Neural progenitor cell (in vitro differentiated cells): ENCODE measurements at regions not wholly inside any gene's neighbourhood (a gene's known extent, or its start where the extent isn't known, plus 50 kb on each side); places are given as distances from the start of the nearest gene placed in this dataset.
A peak's percentile ranks its signal among the peaks of the same experiment; 100 is the strongest.

Source experiments
- DNase-seq: peaks from one replicate; pipeline ENCODE4 v3.0.0-alpha.2; 2016; ENCODE audit warnings: low spot score
- H2AFZ ChIP-seq: fragments of 200-600 bp; sonication (generic); replicated peaks from 2 replicates; pipeline ENCODE4 v1.6.1; 2016; ENCODE audit warnings: antibody characterized with exemption
- H3F3A ChIP-seq: fragments of 200-600 bp; sonication (generic); 2 replicates; pipeline ENCODE4 v1.6.1; 2016; ENCODE audit warnings: antibody characterized with exemption, low read depth
- H3K27ac ChIP-seq: fragments of 200-600 bp; sonication (generic); 2 replicates; pipeline ENCODE4 v1.5.1; 2016; ENCODE audit warnings: mild to moderate bottlenecking
- H3K27me3 ChIP-seq: fragments of 200-600 bp; sonication (generic); 2 replicates; pipeline ENCODE4 v1.6.1; 2016; ENCODE audit warnings: mild to moderate bottlenecking, moderate library complexity
- H3K36me3 ChIP-seq: fragments of 200-600 bp; sonication (generic); 2 replicates; pipeline ENCODE4 v1.5.1; 2016
- H3K4me1 ChIP-seq: fragments of 200-600 bp; sonication (generic); 2 replicates; pipeline ENCODE4 v1.6.1; 2016; ENCODE audit warnings: mixed run types
- H3K4me2 ChIP-seq: fragments of 200-600 bp; sonication (generic); 2 replicates; pipeline ENCODE4 v1.6.1; 2016
- H3K4me3 ChIP-seq: fragments of 200-600 bp; sonication (generic); 2 replicates; pipeline ENCODE4 v1.5.1; 2016
- H3K79me2 ChIP-seq: fragments of 200-600 bp; sonication (generic); 2 replicates; pipeline ENCODE4 v1.6.1; 2016; ENCODE audit warnings: low read depth
- H3K9ac ChIP-seq: fragments of 200-600 bp; sonication (generic); 2 replicates; pipeline ENCODE4 v1.6.1; 2016
- H3K9me3 ChIP-seq: fragments of 200-600 bp; sonication (generic); 2 replicates; pipeline ENCODE4 v1.5.1; 2016; ENCODE audit warnings: low read depth
- H4K20me1 ChIP-seq: fragments of 200-600 bp; sonication (generic); 2 replicates; pipeline ENCODE4 v1.6.1; 2016; ENCODE audit warnings: low read depth
- H3K27ac Mint-ChIP-seq: 3 replicates; pipeline ENCODE4 v1.8.0; 2021; ENCODE audit warnings: mixed read lengths
- H3K27me3 Mint-ChIP-seq: 2 replicates; pipeline ENCODE4 v1.8.0; 2022; ENCODE audit warnings: low read depth, mild to moderate bottlenecking, inconsistent platforms, moderate library complexity, mixed read lengths; ENCODE audit not compliant: insufficient read depth
- H3K36me3 Mint-ChIP-seq: 3 replicates; pipeline ENCODE4 v1.8.0; 2021; ENCODE audit warnings: mixed read lengths
- H3K4me1 Mint-ChIP-seq: 3 replicates; pipeline ENCODE4 v1.8.0; 2021; ENCODE audit warnings: mixed read lengths
- H3K4me3 Mint-ChIP-seq: 3 replicates; pipeline ENCODE4 v1.8.0; 2021; ENCODE audit warnings: mild to moderate bottlenecking, moderate library complexity, mixed read lengths
- H3K9me3 Mint-ChIP-seq: 3 replicates; pipeline ENCODE4 v1.8.0; 2020; ENCODE audit warnings: mixed read lengths
- CTCF ChIP-seq: fragments of 200-600 bp; sonication (generic); IDR thresholded peaks from 2 replicates; pipeline ENCODE4 v1.5.1; 2017; ENCODE audit warnings: antibody characterized with exemption, mild to moderate bottlenecking
- EZH2 ChIP-seq: fragments of 200-600 bp; sonication (generic); IDR thresholded peaks from 2 replicates; pipeline ENCODE4 v1.6.1; 2017; ENCODE audit warnings: antibody characterized with exemption, mild to moderate bottlenecking, moderate library complexity
- EZH2phosphoT487 ChIP-seq: fragments of 200-600 bp; sonication (generic); IDR thresholded peaks from 2 replicates; pipeline ENCODE4 v1.6.1; 2017; ENCODE audit warnings: antibody characterized with exemption

DNA sequence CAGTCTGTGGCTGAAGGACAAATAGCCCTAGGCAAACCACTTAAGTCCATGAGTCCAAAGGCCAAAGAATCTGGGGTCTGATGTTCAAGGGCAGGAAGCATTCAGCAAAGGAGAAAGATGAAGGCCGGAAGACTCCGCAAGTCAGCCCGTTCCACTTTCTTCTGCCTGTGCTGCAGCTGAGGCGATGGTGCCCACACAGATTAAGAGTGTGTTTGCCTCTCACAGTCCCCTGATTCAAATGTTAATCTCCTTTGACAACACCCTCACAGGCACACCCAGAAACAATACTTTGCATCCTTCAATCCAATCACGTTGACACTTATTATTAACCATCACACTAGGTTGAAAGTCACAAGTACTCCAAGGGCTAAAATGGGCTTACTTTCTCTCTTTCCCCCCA is 605.4 kb upstream of the GNPDA2 start:
- no peaks in the 10 kb centered on the region for H3K27me3 ChIP-seq
- H3F3A ChIP-seq = no peaks in the 10 kb centered on the region
- Mint-ChIP-seq H3K36me3 (no peaks in the 10 kb centered on the region), H3K4me3 (no peak overlapping the region), H3K4me1 (peaks cover 6% of the 10 kb centered on the region), H3K27me3 (no peaks in the 10 kb centered on the region), H3K27ac (no peak overlapping the region), H3K9me3 (no peaks in the 10 kb centered on the region)
- H3K9ac ChIP-seq = no peak overlapping the region
- no peaks in the 10 kb centered on the region for H3K36me3 ChIP-seq
- H3K4me1 ChIP-seq = peaks cover 7% of the 10 kb centered on the region
- no peak overlapping the region for H3K4me3 ChIP-seq
- H3K4me2 ChIP-seq = no peak overlapping the region
- H2AFZ ChIP-seq = peak overlapping the region; percentile 44
- H3K9me3 ChIP-seq = no peaks in the 10 kb centered on the region
- peak; percentile 25 for DNase-seq
- H3K79me2 ChIP-seq = no peaks in the 10 kb centered on the region
- H4K20me1 ChIP-seq = no peaks in the 10 kb centered on the region
- no peak overlapping the region for H3K27ac ChIP-seq
- no peak for TF ChIP-seq EZH2
- no peak for TF ChIP-seq CTCF
- no peak for TF ChIP-seq EZH2phosphoT487

DNA sequence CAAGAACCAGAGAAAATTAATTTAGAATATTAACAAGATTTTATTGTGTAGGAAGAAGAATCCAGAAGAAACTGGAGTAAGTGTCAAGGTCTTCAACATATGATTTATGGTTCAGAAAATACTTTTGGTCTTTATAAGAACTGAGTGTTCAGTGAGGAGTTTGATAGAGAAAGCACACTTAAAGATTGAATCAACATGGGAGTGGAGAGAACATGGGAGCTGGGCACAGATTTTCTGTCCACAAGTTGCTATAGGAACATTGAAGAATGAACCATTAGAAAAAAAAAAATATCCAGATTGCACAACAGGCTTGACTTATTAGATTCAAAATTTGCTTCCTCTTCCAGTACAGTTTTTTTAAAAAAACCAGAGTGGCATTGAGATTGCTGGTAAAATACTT is 601.2 kb upstream of the GNPDA2 start:
- Histone ChIP-seq H3K9me3 (no peaks in the 10 kb centered on the region), H3K9ac (no peak overlapping the region), H4K20me1 (no peaks in the 10 kb centered on the region), H3K27ac (no peak overlapping the region), H3K4me2 (no peak overlapping the region), H3F3A (no peaks in the 10 kb centered on the region), H3K79me2 (no peaks in the 10 kb centered on the region), H2AFZ (no peak overlapping the region), H3K36me3 (no peaks in the 10 kb centered on the region), H3K27me3 (no peaks in the 10 kb centered on the region), H3K4me1 (peaks cover 7% of the 10 kb centered on the region), H3K4me3 (no peak overlapping the region)
- DNase-seq = no peak
- Mint-ChIP-seq H3K36me3 (no peaks in the 10 kb centered on the region), H3K27me3 (no peaks in the 10 kb centered on the region), H3K27ac (no peak overlapping the region), H3K4me1 (peaks cover 6% of the 10 kb centered on the region), H3K4me3 (no peak overlapping the region), H3K9me3 (no peaks in the 10 kb centered on the region)
- TF ChIP-seq EZH2phosphoT487 = no peak
- no peak for TF ChIP-seq CTCF
- TF ChIP-seq EZH2 = no peak

GRCh38 chr4:45324455-45325417 is 598.4 kb upstream of the GNPDA2 start:
- no peak overlapping the region for H3K4me3 Mint-ChIP-seq
- no peaks in the 10 kb centered on the region for H3K79me2 ChIP-seq
- no peak overlapping the region for H3K27ac Mint-ChIP-seq
- no peak overlapping the region for H3K27ac ChIP-seq
- H3K36me3 Mint-ChIP-seq = no peaks in the 10 kb centered on the region
- no peak overlapping the region for H3K9ac ChIP-seq
- no peaks in the 10 kb centered on the region for H3K9me3 Mint-ChIP-seq
- no peak overlapping the region for H2AFZ ChIP-seq
- H3K27me3 Mint-ChIP-seq = no peaks in the 10 kb centered on the region
- H3K4me1 ChIP-seq = no peaks in the 10 kb centered on the region
- DNase-seq = no peak
- TF ChIP-seq EZH2 (no peak), CTCF (no peak), EZH2phosphoT487 (no peak)
- H4K20me1 ChIP-seq = no peaks in the 10 kb centered on the region
- H3F3A ChIP-seq = no peaks in the 10 kb centered on the region
- no peaks in the 10 kb centered on the region for H3K4me1 Mint-ChIP-seq
- H3K4me2 ChIP-seq = no peak overlapping the region
- H3K9me3 ChIP-seq = no peaks in the 10 kb centered on the region
- H3K27me3 ChIP-seq = no peaks in the 10 kb centered on the region
- no peaks in the 10 kb centered on the region for H3K36me3 ChIP-seq
- no peak overlapping the region for H3K4me3 ChIP-seq
